ENCODE measurements at regions not wholly inside any gene's neighbourhood (a gene's known extent, or its start where the extent isn't known, plus 50 kb on each side); places are given as distances from the start of the nearest gene placed in this dataset.
"Not testable (repeated sequence)": the region's sequence is repeated elsewhere in the genome, so short reads cannot be mapped to it uniquely, and the experiment has no call there.

DNA sequence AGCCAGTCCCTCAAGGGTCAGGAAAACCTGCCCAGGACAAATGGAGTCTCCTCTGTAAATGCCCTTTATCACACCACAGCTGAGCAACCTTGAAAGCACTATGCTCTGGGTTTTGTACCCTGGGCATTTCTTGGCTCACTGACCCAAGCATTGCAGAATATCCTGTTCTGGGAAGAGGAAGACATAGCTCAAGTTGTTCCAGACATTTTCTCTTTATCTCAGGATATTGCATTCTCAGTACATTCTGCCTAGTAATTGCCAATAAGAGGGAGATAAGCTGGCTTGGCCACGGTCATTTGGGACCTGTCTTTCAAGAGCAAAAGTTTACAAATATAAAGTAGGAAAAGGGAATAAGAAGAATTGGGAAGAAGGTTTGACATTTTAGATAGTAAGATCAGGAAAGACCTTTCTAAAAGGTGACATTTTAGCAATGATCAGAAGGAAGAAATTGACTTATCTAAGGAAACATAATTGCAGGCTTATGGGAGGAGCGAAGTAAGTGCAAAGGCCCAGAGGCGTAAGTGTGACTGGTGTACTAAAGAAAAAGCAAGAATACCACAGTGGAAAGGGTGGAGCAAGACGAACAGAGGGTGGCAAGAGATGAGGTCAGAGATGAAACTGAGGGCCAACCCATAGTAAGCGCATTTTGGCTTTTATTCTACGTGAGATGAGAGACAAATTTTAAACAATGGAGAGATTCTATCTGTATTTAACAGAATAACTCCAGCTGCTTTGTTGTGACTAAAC, 394.0 kb upstream of the CXADR start:
- DNase-seq (ENCODE audit: low read depth, low spot score), result no peak

DNA sequence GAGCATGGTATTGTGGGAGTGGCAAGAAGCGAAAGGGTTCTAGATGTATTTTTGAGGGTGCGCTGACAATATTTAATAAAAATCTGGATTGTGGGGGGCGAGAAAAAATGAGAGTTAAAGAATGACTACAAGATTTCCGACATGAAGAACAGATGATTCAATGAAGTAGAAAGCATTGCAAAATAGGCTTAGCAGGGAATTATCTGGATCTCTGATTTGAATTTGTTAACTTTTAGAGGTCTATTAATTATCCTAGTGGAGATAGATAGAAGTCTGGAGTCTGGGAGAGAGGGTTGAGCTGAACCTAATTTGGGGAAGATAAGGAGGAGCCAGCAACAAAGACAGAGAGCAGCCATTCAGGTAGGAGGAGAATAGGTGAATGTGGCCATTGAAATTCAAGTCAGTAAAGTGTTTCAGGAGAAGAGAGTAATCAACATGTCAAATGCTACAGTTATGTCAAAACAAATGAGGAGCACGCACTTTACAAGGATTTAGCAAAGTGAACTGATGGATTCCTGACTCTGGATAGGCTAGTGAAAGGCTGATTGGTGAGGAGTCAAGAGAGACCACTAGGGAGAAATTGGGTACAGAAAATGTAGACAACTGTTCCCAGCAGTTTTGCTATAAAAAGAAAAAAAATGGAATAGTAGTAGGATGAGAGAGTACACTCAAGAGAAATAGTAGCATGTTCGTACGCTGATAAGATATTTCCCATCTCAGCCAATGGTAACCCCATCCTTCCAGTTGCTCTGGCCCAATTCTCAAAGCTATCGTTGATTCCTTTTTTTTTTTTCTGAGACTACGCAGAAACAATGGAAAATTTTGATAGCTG, 393.2 kb upstream of the CXADR start:
- DNase-seq (ENCODE audit: low read depth, low spot score), result peak; percentile 33

DNA sequence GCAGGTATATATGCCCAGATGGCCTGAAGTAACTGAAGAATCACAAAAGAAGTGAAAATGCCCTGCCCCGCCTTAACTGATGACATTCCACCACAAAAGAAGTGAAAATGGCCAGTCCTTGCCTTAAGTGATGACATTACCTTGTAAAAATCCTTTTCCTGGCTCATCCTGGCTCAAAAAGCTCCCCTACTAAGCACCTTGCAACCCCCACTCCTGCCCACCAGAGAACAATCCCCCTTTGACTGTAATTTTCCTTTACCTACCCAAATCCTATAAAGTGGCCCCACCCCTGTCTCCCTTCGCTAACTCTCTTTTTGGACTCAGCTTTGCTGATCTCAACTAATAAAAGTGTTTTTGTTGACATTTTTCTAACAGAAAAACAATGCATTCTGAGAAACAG, 385.4 kb upstream of the CXADR start:
- DNase-seq (ENCODE audit: low read depth, low spot score), result not testable (repeated sequence)

DNA sequence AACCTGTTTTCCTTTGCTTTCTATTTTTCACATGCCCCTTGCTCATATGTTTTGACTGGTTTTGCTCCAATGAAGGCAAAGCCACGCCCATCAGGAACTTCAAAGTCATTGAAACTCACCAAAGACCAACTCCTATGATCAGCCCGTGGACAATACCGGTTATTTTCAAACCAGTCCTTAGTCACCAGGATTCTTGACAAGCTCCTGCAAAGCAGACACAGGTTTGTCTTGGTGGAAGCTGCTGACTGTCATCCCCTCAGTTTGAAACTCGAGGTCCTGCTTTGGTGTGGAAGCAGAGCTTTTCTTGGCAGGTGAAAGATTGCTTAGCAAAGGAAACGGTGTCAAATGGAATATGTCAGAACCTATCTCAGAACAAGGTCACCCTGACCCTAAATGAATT, 384.7 kb upstream of the CXADR start:
- DNase-seq (ENCODE audit: low read depth, low spot score), result no peak

DNA sequence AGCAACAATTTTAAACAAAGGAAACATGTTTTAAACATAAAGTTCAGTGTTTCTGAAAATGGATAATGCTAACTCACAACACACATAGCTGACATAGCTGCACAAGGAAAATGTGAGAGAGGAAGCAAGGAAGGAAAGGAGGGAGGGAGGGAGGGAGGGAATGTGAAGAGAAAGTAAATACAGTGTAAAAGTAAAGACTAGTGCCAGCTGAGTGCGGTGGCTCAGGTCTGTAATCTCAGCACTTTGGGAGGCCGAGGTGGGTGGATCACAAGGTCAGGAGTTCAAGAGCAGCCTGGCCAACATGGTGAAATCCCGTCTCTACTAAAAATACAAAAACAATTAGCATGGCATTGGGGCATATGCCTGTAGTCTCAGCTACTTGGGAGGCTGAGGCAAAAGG, 373.7 kb upstream of the CXADR start:
- DNase-seq (ENCODE audit: low read depth, low spot score), result not testable (repeated sequence)

DNA sequence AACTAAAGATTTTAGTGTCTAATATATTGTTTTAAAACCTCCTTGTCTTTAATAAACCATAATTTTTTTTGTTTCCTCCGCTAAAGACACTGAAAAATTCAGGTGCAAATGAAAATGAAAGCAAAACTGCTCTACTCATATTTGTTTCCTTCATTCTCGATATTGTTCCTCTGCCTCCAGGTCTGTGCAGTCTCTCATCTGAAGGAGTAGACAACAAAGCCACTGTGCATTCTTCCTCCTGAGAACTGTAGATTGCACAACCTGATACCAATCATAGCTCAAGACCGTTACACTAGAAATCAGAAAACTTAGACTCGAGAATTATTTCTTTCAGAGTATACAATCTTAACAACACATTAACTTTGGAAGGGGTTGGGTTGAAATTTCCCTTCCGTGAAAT, 373.1 kb upstream of the CXADR start:
- DNase-seq (ENCODE audit: low read depth, low spot score), result no peak

DNA sequence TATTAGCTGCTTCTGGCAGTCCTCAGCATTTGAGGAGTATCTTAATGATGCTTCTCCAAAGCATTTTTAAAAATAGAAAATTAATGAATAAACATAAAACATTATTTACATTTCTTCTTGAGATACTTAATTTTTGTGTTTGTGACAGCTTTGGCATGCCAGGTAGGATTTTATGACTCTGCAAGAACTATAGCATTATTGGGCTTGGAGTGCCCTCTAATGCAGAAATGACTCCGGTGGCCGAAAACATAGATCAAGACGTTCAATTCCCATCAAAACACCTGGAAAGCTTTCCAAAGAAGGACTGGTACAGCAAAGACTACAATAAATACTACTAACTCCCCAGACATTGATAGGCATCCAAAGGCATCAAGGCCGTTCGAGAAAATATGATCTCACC, 366.4 kb upstream of the CXADR start:
- DNase-seq (ENCODE audit: low read depth, low spot score), result no peak

DNA sequence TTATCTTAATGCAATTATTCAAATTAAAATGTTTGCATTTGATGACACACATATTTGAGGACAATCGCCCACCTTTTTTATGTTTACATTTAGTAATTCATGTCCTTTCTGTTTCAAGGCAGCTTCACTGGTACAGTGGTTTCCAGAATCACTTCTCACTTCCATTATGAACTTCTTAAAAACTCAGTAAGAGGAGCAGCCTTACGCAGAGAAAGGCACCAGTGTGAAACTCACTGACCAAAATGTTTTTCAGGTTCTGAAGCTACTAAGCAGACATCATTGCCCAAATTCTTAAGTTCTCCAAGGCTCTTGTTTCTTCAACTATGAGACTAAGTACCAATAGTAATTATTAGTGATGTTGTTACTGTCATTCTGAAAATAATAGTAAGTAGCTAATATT, 353.1 kb upstream of the CXADR start:
- DNase-seq (ENCODE audit: low read depth, low spot score), result no peak

DNA sequence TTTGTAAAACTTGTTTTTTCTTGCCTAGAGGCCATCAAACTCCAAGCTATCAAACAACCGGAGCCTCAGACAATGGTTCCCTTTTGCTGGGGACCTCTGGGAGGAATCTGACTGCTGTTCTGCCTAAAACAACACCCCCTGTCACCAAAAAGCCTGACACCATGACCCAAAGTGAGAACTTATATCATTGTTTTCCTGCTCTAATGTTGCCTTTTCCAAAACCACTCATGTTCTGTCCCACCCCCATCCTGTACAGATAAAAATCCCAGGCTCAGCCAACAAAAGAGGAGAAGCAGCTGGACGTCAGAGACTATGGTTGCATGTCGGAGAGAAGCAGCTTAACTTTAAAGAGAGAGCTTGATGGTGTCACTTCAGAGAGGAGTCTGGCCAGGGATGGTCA, 327.2 kb upstream of the CXADR start:
- DNase-seq (ENCODE audit: low read depth, low spot score), result no peak

DNA sequence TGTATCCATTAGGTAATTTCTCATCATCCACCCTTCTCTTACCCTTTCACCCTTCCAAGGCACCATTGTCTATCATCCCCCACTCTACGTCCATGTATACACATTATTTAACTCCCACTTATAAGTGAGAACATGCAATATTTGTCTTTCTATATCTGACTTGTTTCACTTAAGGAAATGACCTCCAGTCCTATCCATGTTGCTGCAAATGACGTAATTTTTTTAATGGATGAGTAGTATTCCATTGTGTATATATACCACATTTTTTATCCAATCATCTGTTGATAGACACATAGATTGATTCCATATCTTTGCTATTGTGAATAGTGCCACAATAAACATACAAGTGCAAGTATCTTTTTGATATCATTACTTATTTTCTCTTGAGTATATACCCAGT, 322.9 kb upstream of the CXADR start:
- no peak for DNase-seq (ENCODE audit: low read depth, low spot score)

DNA sequence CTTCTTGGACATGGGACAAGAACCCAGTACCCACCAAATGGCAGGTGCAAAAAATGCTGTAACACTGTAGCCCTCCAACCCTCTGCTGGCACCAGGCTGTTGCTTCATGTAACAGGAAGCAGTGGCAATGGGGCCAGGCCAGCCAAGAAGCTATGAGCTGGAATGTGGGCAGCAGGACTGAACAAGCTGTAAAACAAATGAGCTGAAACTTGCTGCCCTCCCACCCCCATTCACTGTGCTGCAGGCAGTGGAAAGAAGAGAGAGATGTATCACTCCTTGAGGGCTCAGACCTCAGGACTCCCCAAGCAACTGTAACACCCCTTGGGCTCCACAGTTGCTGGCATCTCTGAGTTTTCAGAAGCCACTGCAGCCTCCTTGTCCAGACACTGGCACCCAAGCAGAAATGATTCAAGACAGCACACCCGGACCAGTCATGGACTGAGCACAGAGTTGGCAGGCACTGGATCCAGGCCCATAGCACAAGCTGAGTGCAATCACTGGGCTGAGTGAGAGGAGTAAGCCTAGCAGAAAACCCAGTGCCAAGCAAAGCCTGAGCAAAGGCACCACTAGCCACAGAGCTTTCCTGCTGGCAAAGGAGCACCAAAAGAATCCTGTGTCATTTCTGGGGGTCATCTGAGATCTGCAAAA, 321.4 kb upstream of the CXADR start:
- DNase-seq (ENCODE audit: low read depth, low spot score), result no peak

DNA sequence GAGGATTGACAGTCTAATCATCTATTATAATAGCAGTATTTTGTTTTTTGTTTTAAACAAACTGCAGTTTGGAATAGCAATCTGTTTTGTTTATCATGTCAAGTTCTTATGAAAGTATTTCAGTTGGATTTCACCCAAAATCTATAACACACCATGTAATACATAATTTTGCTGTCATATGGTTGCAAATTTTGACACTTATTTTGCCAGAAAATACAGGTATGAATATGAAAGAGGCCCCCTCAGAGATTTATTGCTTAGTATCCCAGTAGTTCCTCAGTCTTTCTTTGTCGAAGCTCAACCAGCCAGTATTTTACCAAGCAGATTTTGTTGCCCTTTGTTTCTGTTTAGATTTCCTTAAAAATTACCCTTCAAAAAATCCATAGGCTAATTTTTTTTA, 317.5 kb upstream of the CXADR start:
- no peak for DNase-seq (ENCODE audit: low read depth, low spot score)

DNA sequence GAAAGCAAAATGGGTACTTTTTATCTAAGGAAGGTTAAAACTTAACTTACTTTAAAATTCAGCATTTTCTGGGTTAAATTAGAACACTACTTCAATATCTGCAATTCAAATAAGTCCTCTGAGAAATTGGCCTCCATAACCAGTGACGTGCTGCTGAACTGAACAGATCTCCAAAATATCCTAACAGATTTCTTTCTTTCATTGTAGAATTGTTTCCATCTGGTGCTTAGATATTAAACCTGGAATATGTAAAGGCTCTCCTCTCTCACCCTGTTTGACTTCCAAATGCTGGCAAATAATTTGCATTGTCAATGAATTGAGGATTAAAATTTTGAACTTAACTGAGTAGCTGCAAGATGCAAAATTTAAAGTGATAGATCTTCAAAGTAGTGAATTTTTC, 316.9 kb upstream of the CXADR start:
- no peak for DNase-seq (ENCODE audit: low read depth, low spot score)

DNA sequence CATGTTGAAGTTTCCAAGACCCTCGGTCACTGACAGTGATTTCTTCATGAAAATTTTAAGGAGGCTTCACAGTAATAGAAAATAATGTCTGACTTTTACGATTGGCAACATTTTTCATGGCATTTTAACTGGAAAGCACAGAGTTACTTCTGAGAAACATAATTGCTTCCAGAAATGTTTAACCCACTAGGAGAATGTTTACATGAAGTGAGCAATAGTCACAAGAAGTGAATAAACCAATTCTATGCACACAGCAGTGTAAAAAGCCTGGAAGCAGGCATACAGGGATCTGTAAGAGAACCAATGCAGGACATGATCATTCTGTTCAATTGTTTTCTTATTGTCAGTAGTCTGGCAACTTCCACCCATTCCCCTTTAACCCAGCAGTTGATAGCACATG, 316.2 kb upstream of the CXADR start:
- DNase-seq (ENCODE audit: low read depth, low spot score), result no peak

DNA sequence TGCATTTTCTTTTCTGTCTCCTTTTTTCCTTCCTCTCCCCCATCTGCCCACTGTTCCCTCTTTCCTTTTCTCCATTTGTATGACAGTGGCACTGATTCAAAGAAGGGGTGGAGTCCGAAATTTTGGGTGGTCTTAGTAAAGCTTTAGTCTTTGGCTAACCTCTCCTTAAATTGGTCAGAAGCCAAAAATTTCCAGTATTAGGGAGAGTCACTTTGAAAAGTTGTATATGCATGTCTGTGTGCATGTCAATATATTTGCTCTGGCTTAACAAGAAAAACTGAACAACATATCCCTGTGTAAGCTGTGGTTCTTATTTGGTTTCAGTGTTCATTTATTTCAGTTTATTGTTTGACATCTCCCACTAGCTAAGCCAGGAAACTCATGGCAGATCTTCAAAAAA, 314.8 kb upstream of the CXADR start:
- no peak for DNase-seq (ENCODE audit: low read depth, low spot score)

DNA sequence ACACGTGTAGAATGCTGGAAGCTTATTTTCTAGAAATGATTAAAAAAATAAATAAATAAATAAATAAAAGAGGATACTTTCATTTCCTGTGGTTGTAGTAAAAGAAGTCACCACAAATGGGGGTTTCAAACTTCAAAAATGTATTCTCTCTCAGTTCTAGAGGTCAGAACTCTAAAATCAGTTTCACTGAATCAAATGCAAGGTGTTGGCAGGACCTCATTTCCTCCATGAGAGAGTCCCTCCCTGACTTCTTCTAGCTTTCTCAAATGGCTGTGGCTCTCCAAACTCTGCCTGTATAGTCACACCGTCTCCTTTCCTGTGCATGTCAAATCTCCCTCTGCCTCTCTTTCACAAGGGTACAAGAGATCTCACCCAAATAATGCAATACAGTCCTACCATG, 312.6 kb upstream of the CXADR start:
- DNase-seq (ENCODE audit: low read depth, low spot score), result no peak

DNA sequence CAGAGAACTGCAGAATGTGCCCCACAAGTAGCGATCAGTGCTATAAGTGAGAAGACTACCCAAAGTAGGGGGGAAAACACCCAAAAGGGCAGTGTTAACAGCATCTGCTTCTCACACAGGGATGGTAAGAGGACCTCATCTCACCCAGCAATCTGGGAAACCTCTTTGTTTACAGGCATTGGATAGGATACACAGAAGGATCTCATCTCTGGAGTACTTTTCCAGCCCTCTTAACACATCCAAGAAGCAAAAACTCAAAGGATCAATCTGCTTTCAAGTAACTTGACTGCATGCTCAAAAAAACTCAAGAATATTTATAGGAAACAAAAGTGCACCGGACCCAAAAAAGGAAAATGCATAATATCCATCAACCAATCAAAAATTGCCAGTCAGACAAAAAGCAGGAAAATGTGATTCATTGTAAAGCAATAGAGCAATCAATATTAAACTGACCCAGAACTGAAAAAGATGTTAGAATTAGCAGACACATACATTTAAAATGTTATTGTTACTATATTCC, 311.0 kb upstream of the CXADR start:
- DNase-seq (ENCODE audit: low read depth, low spot score), result no peak

DNA sequence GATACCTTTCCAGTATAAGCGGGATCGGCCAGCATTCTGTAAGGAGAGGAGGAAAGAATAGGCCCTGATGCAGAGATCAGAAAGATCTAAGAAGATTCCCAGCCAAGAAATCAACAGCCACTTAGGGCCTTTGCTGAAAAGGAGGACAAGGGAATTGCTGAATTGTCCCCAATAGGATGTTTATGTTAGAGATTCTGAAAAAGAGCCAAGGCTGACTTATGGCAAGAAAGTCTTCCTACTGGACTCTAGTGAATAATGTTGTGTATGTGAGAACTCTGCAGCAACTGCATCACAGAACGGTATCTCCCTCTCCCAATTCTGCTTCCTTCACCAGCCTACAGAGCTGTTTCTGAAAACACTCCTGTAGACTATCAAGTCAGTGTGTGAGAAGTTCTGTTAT, 298.0 kb upstream of the CXADR start:
- no peak for DNase-seq (ENCODE audit: low read depth, low spot score)

DNA sequence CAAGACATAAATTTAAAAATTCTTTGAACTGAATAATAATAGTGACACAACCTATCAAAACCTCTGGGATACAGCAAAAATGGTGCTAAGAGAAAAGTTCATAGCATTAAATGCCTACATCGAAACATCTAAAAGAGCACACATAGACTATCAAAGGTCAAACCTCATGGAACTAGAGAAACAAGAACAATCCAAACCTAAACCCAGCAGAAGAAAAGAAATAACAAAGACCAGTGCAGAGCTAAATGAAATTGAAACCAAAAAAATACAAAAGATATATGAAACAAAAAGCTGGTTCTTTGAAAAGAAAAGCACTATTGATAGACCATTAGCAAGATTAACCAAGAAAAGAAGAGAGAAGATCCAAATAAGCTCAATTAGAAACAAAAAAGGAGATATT, 293.8 kb upstream of the CXADR start:
- not testable (repeated sequence) for DNase-seq (ENCODE audit: low read depth, low spot score)

DNA sequence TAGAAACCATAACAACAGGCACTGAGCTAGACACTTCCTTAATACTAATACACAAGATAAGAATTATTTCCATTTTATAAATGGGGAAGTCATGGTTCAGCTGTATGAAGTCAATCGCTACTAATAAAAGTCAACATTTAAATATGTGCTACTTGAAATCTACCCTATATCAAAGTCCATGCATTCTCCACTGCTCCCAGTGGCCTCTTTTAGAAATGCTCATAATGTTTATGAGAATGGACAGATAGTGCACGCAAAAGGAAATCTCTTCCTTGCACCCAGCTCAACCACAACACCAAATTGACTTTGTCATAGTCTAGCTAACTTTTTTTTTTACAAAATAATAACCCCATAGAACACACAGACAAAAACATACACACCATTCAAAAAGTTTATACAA, 281.7 kb upstream of the CXADR start:
- DNase-seq (ENCODE audit: low read depth, low spot score), result no peak

DNA sequence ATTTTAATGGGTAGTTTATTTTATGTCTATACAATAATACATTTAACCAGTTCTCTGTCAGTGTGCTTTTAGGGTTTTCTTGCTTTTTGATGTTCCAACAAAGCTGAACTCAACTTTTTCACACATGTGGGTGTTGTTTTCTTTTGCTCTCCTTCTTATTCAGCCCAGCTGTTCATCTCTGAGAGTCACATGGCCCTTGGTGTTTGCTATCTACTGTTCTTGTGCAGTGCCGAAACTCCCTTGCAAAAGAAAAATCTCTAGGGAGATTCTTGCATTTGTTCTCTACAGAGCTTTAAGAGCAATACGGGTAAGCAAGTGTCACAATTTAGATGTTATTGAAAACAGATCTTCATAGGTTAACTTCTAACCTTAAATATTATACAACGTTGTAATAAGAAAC, 281.1 kb upstream of the CXADR start:
- DNase-seq (ENCODE audit: low read depth, low spot score), result no peak

DNA sequence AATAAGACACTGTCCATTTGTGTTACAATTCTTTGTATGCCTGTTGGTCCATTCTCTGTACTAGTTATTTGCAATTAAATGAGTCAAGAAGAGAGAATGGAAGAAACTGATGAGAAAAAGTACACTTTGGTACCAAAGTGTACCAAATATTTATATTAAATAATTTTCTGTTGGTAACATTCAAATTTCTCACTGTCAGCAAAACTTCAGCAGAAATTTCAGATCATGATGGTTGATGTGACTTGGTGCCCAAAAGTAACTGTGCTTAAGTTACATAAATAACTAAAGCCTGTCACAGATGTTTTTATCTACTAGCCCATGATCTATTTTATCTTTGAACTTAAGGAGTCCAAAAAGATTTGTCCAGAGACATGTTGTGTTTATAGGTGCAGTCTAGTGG, 274.4 kb upstream of the CXADR start:
- no peak for DNase-seq (ENCODE audit: low read depth, low spot score)

Data from iPS DF 19.7 (cell line).